SU-DHL-6 (cell line): ENCODE measurements at regions not wholly inside any gene's neighbourhood (a gene's known extent, or its start where the extent isn't known, plus 50 kb on each side); places are given as distances from the start of the nearest gene placed in this dataset.

ENCODE experiments used
- EZH2phosphoT487 ChIP-seq: fragments of 200-600 bp; sonication (generic), shearing (Covaris generic); conservative IDR thresholded peaks from 2 replicates; pipeline ENCODE4 v1.6.1; 2018; ENCODE audit warnings: mild to moderate bottlenecking, antibody characterized with exemption, low read length, moderate library complexity, mixed read lengths
- TF ChIP-seq, protein P1 (sequence below): fragments of 200-600 bp; sonication (generic); IDR thresholded peaks from one replicate; pipeline ENCODE4 v1.5.1; 2017; ENCODE audit warnings: antibody characterized with exemption, mild to moderate bottlenecking, low read length, moderate library complexity; ENCODE audit not compliant: insufficient read depth, poor library complexity, severe bottlenecking

DNA sequence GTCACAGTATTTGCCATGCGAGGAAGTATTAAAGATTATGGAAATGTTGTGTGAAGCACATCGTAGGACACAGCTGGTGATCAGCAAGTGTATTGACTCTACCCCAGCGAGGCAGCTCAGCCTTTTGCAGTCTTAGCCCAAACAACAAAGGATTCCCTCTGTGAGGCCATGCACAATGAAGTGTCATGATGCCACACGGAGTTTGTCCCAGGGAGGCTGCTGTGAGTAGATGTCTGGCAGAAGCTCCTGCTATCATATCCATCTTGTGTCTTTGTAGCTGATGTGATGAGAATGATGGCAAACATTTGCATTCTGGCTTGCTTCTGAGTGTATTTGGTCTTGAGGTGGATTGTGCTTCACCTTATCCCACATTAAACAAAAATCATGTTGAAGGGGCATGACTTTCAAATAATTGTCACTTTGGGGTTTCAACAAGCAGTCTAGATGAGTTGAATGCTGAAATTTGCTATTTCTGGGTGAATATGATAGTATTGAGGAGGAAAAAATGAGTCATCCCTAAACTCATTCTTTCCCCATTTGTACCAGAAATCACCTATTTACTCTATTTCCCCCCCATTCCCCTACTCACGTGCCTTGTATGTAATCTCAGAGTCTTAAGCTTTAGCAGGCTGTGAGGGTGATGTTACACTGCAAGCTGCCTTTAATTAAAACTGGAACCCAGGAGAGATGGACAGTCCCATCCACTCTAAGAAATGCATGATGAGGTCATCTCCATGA, 273.5 kb downstream of the RNF144A start:
- TF ChIP-seq, protein P1, sequence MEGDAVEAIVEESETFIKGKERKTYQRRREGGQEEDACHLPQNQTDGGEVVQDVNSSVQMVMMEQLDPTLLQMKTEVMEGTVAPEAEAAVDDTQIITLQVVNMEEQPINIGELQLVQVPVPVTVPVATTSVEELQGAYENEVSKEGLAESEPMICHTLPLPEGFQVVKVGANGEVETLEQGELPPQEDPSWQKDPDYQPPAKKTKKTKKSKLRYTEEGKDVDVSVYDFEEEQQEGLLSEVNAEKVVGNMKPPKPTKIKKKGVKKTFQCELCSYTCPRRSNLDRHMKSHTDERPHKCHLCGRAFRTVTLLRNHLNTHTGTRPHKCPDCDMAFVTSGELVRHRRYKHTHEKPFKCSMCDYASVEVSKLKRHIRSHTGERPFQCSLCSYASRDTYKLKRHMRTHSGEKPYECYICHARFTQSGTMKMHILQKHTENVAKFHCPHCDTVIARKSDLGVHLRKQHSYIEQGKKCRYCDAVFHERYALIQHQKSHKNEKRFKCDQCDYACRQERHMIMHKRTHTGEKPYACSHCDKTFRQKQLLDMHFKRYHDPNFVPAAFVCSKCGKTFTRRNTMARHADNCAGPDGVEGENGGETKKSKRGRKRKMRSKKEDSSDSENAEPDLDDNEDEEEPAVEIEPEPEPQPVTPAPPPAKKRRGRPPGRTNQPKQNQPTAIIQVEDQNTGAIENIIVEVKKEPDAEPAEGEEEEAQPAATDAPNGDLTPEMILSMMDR, result no peak
- TF ChIP-seq EZH2phosphoT487, result no peak
